ENCODE measurements at regions not wholly inside any gene's neighbourhood (a gene's known extent, or its start where the extent isn't known, plus 50 kb on each side); places are given as distances from the start of the nearest gene placed in this dataset.

GRCh38 chr2:217118559-217119284 is 258.9 kb upstream of the TNP1 start:
- DNase-seq (ENCODE audit: low read depth in 3 of 3): no peak

- no peak for DNase-seq (ENCODE audit: low read depth in 3 of 3)
These were observed 257.7 kb upstream of the TNP1 start for GRCh38 chr2:217117523-217117922.

- DNase-seq (ENCODE audit: low read depth in 3 of 3): no peak
These were observed 256.7 kb upstream of the TNP1 start for GRCh38 chr2:217116610-217117009.

GRCh38 chr2:217114117-217114516 is 254.3 kb upstream of the TNP1 start:
- no peak for DNase-seq (ENCODE audit: low read depth in 3 of 3)

- no peak for DNase-seq (ENCODE audit: low read depth in 3 of 3)
These were observed 253.6 kb upstream of the TNP1 start for GRCh38 chr2:217113491-217113890.

GRCh38 chr2:217110550-217110949 is 250.7 kb upstream of the TNP1 start:
- no peak for DNase-seq (ENCODE audit: low read depth in 3 of 3)

GRCh38 chr2:217108575-217109027 is 248.7 kb upstream of the TNP1 start:
- no peak for DNase-seq (ENCODE audit: low read depth in 3 of 3)

GRCh38 chr2:217108086-217108485 is 248.2 kb upstream of the TNP1 start:
- DNase-seq (ENCODE audit: low read depth in 3 of 3): no peak

GRCh38 chr2:217107480-217107879 is 247.6 kb upstream of the TNP1 start:
- DNase-seq (ENCODE audit: low read depth in 3 of 3): no peak

- no peak for DNase-seq (ENCODE audit: low read depth in 3 of 3)
These were observed 246.8 kb upstream of the TNP1 start for GRCh38 chr2:217106650-217107014.

GRCh38 chr2:217105733-217106649 is 246.1 kb upstream of the TNP1 start:
- no peak for DNase-seq (ENCODE audit: low read depth in 3 of 3)

GRCh38 chr2:217103752-217104545 is 244.1 kb upstream of the TNP1 start:
- DNase-seq (ENCODE audit: low read depth in 3 of 3): no peak

GRCh38 chr2:217102956-217103355 is 243.1 kb upstream of the TNP1 start:
- no peak for DNase-seq (ENCODE audit: low read depth in 3 of 3)

GRCh38 chr2:217101972-217102371 is 242.1 kb upstream of the TNP1 start:
- DNase-seq (ENCODE audit: low read depth in 3 of 3): no peak

- DNase-seq (ENCODE audit: low read depth in 3 of 3): no peak
These were observed 239.7 kb upstream of the TNP1 start for GRCh38 chr2:217099561-217099960.

- DNase-seq (ENCODE audit: low read depth in 3 of 3): no peak
These were observed 238.6 kb upstream of the TNP1 start for GRCh38 chr2:217098435-217098834.

- no peak for DNase-seq (ENCODE audit: low read depth in 3 of 3)
These were observed 237.5 kb upstream of the TNP1 start for GRCh38 chr2:217097346-217097745.

GRCh38 chr2:217096474-217097225 is 236.8 kb upstream of the TNP1 start:
- no peak for DNase-seq (ENCODE audit: low read depth in 3 of 3)

GRCh38 chr2:217095511-217096205 is 235.8 kb upstream of the TNP1 start:
- DNase-seq (ENCODE audit: low read depth in 3 of 3): no peak

- DNase-seq (ENCODE audit: low read depth in 3 of 3): no peak
These were observed 233.0 kb upstream of the TNP1 start for GRCh38 chr2:217092710-217093379.
